HG02840 (cell line): ENCODE measurements at regions not wholly inside any gene's neighbourhood (a gene's known extent, or its start where the extent isn't known, plus 50 kb on each side); places are given as distances from the start of the nearest gene placed in this dataset.
"Not testable (repeated sequence)": the region's sequence is repeated elsewhere in the genome, so short reads cannot be mapped to it uniquely, and the experiment has no call there.

Experiments used
- ATAC-seq: cut with Tn5 transposase; IDR thresholded peaks from one replicate; pipeline ENCODE4 v1.9.1; 2021; ENCODE audit warnings: mild to moderate bottlenecking, moderate library complexity, moderate number of reproducible peaks; ENCODE audit not compliant: unreplicated experiment, low FRiP score

DNA sequence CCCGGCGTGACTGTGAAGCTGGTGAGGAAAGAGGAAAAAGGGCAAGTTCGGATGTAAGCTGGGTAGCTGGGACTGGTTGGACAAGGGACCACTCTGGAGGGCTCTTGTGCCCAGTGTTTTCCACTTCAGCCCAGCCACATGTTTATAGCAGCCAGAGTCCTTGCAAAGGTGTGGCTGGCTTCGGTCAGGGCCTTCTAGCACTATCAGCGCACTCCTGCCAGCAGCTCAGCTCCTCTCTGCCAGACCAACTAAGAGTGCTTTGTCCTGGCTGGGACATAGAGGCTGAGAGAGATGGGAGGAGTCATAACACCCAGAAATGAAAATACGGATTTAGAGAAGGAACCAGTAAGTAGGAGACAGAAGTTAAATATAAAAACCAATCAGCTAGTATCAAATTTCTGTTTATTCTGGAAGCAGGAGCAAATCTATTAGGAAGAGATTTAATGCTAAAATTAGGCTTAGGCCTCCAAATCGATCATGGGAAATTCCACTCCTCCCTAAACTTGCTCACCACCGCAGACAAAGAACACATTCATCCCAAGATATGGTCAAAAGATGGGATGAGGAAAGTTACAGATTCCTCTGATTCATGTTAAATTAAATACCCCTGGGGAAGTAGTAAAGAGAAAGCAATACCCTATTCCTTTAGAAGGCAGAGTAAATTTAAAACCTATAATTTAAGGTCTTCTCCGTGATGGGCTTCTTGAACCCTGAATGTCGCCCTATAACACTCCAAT is 135.0 kb downstream of the RALA start:
- no peak for ATAC-seq

DNA sequence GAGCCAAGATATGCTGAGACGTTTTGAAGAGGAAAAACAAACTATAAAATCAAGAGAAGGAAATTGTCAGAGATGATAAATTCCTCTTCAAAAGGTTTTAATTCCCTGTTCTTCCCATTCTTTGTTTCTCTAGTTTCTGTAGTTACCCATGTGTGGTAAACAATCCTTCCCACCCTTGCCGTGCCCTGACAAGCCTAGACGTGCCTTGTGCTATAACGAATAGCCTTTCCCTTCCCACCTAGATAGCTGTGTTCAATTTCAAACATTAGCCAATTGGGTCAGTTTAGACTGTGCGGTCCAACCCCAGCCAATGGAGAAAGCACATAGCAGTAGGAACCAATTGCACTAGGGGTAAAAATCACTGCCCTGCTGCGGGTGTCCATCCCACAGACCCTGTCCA is 138.1 kb downstream of the RALA start:
- ATAC-seq = no peak

DNA sequence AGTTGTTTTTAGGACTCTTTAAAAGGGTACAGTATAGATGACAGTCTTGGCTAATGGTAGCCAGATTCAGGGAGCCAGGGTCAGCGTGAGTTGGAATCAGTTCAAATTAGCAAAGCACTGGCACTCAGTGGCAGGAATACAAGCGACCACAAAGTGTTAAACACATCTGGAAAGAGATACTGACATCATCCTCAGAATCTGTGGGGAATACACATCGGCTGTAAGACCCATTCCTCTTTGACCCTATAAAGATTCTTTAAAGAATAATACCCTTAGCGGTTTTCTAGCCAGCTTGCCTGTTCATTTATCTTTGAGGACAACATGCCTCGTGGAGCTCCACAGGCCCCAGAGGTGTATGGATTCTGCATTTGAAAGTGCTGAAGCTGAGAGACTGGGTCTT is 139.1 kb downstream of the RALA start:
- ATAC-seq = not testable (repeated sequence)

DNA sequence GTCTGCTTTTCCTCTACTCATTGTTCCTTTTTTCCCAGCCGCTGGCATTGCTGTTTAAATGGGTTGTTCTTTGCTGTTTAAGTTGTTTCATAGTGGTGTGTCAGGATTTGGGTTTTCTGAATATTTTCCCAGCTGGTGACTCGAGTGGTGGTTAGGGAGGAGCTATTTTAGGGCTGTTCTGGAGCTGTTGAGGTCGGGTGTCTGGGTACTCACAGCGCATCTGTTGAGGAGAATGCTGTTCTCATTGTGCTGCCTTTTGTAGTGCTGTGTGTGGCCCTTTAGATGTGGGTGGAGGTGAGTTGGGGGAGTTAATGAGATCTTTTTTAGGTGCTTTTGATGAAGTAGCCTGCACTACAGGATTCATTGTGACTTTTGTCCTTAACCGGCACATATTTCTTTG is 139.5 kb downstream of the RALA start:
- not testable (repeated sequence) for ATAC-seq

DNA sequence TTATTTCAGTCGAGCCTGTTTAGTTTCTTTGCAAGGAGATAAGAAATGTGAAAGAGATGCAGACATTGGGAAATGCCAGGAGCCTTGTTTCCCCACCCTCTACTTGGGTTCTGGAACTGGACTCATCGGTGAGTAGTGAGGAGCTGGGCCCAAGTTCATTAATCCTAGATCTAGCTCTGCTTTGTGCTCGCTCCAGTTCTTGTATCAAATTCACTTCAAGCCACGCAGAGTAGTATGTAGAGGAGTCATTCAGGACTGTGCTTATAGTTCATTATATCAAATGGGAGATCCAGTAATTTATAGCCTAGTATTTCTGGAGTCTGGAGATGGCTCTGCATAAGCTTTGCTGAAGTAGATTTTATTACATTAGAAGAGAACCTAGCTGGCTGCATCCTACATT is 142.5 kb downstream of the RALA start:
- ATAC-seq = not testable (repeated sequence)

DNA sequence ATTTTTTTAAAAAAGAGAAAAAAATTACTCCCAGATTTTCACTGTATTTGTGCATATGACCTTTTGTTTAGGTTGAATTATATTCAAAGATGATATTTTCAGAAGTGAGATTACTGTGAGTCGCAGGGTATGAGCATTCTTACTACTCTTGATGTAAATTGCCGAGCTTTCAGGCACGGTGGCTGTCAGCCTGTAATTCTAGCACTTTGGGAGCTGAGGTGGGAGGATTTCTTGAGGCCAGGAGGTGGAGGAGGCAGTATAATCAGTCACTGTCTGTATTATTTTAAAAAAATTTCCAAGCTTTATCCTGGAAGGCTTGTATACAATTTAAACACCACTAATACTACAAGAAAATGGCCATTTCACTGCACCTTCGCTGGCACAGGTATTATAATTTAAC is 145.1 kb downstream of the RALA start:
- ATAC-seq = not testable (repeated sequence)

DNA sequence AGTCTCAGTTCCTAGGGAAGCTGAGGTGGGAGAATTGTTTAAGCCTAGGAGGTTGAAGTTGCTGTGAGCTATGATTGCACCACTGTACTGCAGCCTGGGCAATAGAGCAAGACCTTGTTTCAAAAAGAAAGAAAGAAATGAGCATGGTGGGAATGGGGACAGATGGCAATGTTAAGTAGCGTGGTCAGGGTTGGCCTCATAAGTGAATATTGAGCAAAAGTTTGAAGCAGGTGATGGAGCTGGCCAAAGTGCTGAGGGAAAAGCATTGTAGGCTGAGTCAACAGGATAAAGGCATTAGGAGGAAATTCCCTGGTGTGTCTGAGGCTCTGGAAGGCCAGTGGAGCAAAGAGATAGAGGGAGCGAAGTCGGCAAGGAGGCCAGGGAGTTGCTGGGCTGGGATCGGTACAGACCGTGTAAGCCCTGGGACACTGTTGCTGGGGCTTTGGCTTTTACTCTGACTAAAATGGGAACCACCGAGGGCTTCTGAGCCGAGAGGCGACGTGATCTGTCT is 151.0 kb downstream of the RALA start:
- not testable (repeated sequence) for ATAC-seq

DNA sequence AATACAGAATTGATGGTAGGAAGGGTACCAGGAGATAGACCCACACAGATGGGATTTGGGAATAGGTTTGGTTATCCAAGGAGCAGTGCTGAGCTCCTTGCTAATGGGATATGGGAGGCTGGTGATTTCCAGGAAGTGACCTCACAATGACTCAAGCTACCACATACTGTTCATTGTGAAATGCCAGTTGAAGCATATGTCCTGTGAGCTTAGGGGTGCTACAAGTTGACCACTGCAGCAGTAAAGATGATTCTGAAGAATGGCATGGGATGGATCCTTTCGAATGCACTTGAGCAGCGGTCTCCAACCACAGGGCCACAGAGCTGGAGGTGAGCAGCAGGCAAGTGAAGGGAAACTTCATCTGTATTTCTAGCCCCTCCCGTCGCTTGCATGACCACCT is 158.2 kb downstream of the RALA start:
- not testable (repeated sequence) for ATAC-seq

DNA sequence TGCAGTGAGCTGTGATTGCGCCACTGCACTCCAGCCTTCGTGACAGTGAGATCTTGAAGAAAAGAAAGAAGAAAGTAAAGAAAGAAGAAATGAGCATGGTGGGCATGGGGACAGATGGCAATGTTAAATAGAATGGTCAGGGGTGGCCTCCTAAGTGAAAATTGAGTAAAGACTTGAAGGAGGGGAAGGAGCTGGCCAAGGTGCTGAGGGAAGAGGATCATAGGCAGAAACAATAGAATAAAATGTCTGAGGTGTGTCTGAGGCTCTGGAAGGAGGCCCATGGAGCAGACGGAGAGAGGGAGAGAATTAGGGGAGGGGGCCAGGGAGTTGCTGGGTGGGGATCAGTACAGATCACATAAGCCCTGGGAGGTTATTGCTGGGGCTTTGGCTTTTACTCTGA is 163.1 kb downstream of the RALA start:
- ATAC-seq = not testable (repeated sequence)

DNA sequence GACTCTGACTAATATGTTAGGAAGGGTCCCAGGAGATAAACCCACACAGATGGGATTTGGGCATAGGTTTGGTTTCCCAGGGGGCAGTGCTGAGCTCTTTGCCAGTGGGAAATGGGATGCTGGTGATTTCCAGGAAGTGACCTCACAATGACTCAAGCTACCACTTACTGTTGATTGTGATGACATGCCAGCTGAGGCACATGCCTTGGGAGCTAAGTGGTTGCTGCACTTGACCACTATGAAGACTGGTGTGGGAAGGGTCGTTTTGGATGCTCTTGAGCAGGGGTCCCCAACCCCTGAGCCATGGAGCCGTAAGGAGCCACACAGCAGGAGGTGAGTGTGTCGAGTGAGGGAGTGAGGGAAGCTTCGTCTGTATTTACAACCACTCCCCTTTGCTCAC is 159.0 kb upstream of the CDK13 start:
- not testable (repeated sequence) for ATAC-seq

DNA sequence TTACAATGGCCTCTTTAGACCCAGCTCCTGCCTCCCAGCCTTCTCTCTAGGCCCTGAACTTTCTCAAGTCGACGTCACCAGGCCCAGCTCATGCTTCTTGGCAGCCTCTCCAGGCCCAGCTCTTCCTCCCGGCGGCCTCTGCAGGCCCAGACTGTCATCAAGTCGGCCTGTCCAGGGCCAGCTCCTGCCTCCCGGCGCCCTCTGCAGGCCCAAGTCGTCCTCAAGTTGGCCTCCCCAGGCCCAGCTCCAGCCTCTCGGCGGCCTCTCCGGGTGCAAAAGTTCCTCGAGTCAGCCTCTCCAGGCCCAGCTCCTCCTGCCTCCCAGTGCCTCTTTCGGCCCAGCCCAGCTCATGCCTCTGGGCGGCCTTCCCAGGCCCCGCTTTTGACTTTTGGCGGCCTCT is 158.1 kb upstream of the CDK13 start:
- ATAC-seq = not testable (repeated sequence)

DNA sequence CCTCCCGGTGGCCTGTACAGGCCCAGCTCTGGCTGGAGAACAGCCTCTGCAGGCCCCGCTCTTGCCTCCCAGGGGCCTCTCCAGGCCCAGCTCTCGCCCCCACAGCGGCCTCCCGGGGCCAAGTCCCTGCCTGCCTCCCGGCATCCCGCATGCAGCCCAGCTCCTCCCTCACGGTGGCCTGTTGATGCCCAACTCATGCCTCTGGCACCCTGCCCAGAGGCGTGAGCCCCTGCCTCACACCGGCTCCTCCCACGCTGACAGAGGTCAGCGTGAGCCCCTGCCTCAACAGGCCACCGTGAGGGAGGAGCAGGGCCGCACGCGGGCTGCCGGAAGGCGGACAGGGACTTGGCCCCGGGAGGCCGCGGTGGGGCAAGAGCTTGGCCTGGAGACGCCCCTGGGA is 157.0 kb upstream of the CDK13 start:
- not testable (repeated sequence) for ATAC-seq

DNA sequence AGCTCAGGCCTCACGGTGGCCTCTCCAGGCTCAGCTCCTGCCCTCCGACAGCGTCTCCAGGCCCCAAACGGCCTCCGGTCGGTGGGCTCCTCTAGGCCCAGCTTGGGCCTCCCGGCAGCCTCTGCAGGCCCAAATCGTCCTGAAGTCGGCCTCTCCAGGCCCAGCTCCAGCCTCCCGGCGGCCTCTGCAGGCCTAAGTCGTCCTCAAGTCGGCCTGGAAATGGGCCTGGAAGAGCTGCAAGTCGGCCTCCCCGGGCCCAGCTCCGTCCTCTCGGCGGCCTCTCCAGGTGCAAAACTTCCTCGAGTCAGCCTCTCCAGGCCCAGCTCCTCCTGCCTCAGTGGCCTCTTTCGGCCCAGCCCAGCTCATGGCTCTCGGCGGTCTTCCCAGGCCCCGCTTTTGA is 156.2 kb upstream of the CDK13 start:
- not testable (repeated sequence) for ATAC-seq

DNA sequence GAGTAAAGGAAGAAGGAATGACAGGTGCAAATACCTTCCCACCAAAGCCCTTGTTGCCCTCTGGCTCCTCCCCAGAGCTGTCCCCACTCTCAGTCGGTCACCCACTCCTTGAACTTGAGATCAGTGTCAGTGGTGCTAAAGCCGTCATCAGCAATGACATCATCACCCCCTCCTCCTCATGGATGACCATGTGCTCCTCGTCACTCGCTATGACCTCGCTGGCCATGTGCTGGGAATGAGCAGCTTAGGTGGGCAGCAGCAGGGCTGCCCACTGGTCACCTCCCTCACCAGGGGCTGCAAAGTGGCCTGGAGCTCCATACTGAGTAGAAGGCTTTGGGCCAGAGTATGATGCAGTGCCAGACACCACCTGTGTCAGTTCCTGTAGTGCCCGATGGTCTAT is 153.1 kb upstream of the CDK13 start:
- ATAC-seq = not testable (repeated sequence)

DNA sequence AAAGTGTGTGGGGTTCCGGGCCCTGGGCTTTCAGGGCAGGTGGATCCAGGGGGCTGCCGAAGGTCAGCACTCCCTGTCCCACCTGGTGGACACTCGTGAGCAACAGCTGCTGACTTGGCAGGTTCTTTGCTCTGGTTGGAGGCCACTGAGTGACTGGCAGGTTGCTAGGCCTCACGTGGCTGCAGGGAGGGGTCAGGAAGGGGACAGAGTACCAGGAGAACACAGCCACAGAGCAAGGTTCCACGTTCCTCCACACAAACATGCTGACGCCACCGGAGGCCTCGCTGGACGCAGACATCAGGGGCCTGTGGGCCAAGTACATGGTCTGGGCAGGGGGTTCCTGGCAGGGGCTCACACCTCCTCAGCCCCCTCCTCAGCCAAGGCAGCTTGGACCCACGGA is 152.0 kb upstream of the CDK13 start:
- not testable (repeated sequence) for ATAC-seq

DNA sequence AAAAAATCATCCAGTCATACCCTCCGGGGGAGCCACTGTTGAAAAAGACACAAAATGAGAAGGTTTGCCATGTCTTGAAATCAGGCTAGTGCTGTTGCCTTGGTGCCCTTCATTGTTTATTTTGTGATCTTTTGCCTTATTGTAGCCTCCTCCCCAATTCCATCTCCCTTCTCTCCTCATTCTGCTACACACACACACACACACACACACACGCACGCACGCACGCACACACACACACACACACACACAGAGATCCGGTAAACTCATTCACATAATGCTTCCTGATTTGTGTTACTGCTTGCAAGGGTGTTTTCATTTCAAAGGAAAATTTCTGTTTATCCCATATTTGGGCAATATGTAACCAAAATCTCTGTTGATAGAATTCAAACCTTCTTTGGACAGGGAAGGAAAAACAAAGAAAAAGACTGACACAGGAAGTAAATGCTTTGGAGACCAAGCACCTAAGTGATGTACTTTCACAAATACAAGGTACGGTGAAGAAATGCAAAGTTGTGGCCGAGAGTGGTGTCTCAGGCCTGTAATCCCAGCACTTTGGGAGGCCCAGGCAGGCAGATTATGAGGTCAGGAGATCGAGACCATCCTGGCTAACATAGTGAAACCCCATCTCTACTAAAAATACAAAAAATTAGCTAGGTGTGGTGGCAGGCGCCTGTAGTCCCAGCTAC is 141.1 kb upstream of the CDK13 start:
- ATAC-seq = no peak

DNA sequence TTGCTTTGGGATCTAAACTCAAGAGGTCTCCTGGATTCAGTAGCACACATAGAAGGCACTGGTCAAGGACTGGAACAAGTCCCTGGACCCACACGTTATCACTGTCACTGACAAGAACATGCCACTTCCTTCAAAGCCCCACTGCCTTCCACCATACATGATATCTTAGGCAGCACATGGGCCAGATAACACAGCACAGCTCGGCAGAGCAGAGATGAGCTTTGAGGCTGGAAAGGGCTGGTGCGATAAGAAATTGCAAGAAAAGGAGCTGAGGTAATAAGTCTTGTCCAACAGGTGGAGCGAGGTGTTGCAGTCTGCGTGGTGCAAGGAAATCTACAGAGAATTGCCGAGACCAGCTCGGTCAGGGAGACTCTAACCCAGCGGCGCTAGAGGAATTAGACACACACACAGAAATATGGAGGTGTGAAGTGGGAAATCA is 139.8 kb upstream of the CDK13 start:
- ATAC-seq = no peak

DNA sequence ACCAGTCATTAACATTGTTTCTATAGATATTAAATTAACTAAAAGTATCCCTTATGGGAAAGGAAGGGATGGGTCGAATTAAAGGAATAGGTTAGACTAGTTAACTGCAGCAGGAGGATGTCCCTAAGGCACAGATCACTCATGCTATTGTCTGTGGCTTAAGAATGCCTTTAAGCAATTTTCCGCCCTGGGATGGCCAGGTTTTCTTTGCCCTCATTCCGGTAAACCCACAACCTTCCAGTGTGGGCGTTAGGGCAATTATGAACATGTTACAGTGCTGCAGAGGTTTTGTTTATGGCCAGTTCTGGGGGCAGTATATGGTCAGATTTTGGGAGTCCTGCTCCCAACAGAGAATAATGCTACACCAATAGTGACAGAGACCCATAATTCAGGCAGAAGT is 139.3 kb upstream of the CDK13 start:
- no peak for ATAC-seq

DNA sequence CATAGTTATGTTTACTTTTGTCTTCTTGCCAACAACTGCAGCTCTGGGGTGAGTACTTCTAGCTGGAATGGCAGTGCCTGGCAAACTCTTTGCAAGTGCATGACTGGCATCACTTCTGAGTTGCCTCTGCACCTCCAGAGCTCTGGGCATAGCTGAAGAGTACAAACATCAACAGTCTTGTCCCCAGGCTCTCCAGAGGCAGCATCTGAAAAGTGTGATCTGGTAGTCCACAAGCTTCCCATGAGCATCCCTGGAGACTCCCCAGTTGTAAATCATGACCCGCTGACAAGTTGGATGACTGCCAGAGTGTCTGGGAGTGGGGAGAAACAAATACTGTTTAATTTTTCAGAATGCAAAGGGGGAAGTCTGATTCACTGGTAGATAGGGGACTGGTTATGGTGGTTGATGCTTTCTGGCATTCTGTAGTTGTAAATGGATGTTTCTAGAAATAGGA is 138.9 kb upstream of the CDK13 start:
- no peak for ATAC-seq

DNA sequence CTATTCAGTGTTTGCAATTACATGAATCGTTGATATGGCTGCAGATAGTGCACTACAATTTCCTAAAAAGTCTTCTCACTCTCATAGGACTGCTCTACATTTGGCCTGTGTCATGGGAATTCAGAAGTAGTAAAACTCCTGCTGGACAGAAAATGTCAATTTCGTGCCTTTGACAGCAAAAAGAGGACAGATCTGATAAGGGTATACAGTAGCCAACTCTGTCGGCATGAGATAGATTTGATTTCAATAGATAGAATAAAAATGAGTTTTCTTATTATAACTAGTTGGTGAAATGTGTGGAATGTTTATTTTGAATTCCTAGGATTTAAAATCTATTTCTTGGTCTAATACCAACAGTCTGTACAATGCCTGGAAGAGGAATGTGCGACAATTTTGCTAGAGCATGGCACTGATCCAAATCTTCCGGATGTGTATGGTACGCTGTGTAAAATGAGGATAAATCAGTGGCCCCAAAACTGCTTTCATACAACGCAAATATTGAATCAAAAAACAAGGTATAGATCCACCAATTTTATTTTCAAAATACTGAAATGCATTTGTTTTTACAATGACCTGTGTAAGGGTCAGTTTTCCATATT is 133.5 kb upstream of the CDK13 start:
- ATAC-seq = no peak

DNA sequence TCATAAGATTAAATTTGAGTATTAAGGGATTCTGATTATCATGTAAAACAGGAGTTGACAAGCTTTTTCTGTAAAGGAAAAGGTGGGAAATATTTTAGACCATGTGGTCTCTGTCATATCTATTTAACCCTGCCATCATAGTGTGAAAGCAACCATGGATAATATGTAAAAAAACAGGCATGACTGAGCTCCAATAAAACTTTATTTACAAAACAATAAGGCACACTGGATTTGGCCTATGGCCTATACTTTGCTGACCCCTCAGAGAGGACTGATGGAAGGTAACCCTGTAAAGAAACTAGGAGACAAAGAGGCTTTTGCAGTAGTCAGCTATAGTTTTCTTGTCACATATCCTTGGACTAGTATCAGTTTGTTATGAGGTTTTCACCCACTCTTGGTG is 130.5 kb upstream of the CDK13 start:
- no peak for ATAC-seq
